A549 (cell line): ENCODE measurements at regions not wholly inside any gene's neighbourhood (a gene's known extent, or its start where the extent isn't known, plus 50 kb on each side); places are given as distances from the start of the nearest gene placed in this dataset.

Experiments
- ATAC-seq, 2 experiments: fragments of 200-7000 bp in 1 of 2; fragments of >200 bp in 1 of 2; cut with Nextera tagmentation in 1 of 2; cut with Tn5 transposase in 1 of 2; 3 replicates each; pipeline versions ENCODE4 v1.8.0 to v1.9.1; 2018 to 2020; ENCODE audit warnings: mild to moderate bottlenecking in 1 of 2, moderate library complexity in 1 of 2
- CTCF ChIA-PET: fragments of 300-600 bp; sonication (Branson Sonifier 250); formaldehyde crosslinking; extraction: SDS; loops from one replicate; lab custom pipeline; 2021; ENCODE audit warnings: antibody characterized with exemption, inconsistent platforms; lab: Yijun Ruan, JAX
- POLR2A ChIA-PET: fragments of 350-600 bp; formaldehyde crosslinking; extraction: SDS; loops from one replicate; lab custom pipeline; 2021; ENCODE audit warnings: antibody characterized with exemption, inconsistent platforms; lab: Yijun Ruan, JAX
- DNase-seq, 2 experiments: peaks; one replicate each; pipeline versions ENCODE4 v3.0.0 to v3.0.0-alpha.2; 2011 to 2016; ENCODE audit warnings: low read depth in 1 of 2, low spot score in 1 of 2
- FAIRE-seq: peaks from 2 replicates; lab custom pipeline; 2011; peaks lifted over from hg19 to GRCh38; lab: Jason Lieb, UNC
- H3K27ac ChIP-seq, 2 experiments: fragments of >200 bp; sonication (Bioruptor Twin); formaldehyde crosslinking; 3 replicates each; pipeline ENCODE4 v1.5.1; 2016 to 2017
- H3K4me1 ChIP-seq: fragments of >200 bp; sonication (Bioruptor Twin); formaldehyde crosslinking; 3 replicates; pipeline ENCODE4 v1.6.1; 2016
- H3K4me2 ChIP-seq: fragments of >200 bp; sonication (Bioruptor Twin); formaldehyde crosslinking; 3 replicates; pipeline ENCODE4 v1.6.1; 2016
- H3K4me3 ChIP-seq: fragments of >200 bp; sonication (Bioruptor Twin); formaldehyde crosslinking; 3 replicates; pipeline ENCODE4 v1.5.1; 2016
- H3K9me3 ChIP-seq: fragments of >200 bp; sonication (Bioruptor Twin); formaldehyde crosslinking; 3 replicates; pipeline ENCODE4 v1.6.1; 2016
- BCL3 ChIP-seq: fragments of >200 bp; sonication (Bioruptor Twin); formaldehyde crosslinking; IDR thresholded peaks from 3 replicates; pipeline ENCODE4 v1.6.1; 2016
- BHLHE40 ChIP-seq: IDR thresholded peaks from 2 replicates; pipeline ENCODE4 v1.6.1; 2012; ENCODE audit warnings: low read depth, low read length, inconsistent platforms
- CBX2 ChIP-seq: fragments of 200-600 bp; sonication (generic); IDR thresholded peaks from 2 replicates; pipeline ENCODE4 v1.6.1; 2016; ENCODE audit warnings: low read depth, mild to moderate bottlenecking, borderline replicate concordance
- CEBPB ChIP-seq, 2 experiments: fragments of >200 bp in 1 of 2; sonication (Bioruptor Twin) in 1 of 2; formaldehyde crosslinking in 1 of 2; IDR thresholded peaks; 2 replicates each; pipeline ENCODE4 v1.6.1; 2012 to 2016
- CHD4 ChIP-seq: fragments of 200-600 bp; sonication (generic); IDR thresholded peaks from 2 replicates; pipeline ENCODE4 v1.6.1; 2016; ENCODE audit warnings: antibody characterized with exemption, mild to moderate bottlenecking, borderline replicate concordance
- FOSB ChIP-seq: fragments of 250-450 bp; sonication (Bioruptor Pico); IDR thresholded peaks from 2 replicates; pipeline ENCODE4 v1.5.0; 2020; ENCODE audit warnings: mild to moderate bottlenecking, moderate library complexity
- HDAC2 ChIP-seq: fragments of 200-600 bp; sonication (generic); IDR thresholded peaks from 2 replicates; pipeline ENCODE4 v1.6.1; 2016
- HEYL ChIP-seq: fragments of 250-450 bp; sonication (Bioruptor Pico); IDR thresholded peaks from 2 replicates; pipeline ENCODE4 v1.8.0; 2021; ENCODE audit warnings: mild to moderate bottlenecking, moderate library complexity
- HMGXB4 ChIP-seq: fragments of 250-450 bp; sonication (Bioruptor Pico); IDR thresholded peaks from 2 replicates; pipeline ENCODE4 v1.5.0; 2021; ENCODE audit warnings: mild to moderate bottlenecking, moderate library complexity, borderline replicate concordance
- HOXB5 ChIP-seq: fragments of 250-450 bp; sonication (Bioruptor Pico); IDR thresholded peaks from 2 replicates; pipeline ENCODE4 v1.5.0; 2020; ENCODE audit warnings: mild to moderate bottlenecking, moderate library complexity
- JUN ChIP-seq, 2 experiments: fragments of >200 bp; sonication (Bioruptor Twin); formaldehyde crosslinking; IDR thresholded peaks; 2 replicates in 1 of 2; 3 replicates in 1 of 2; pipeline ENCODE4 v1.6.1; 2016 to 2017
- KDM5A ChIP-seq: fragments of 200-600 bp; sonication (generic); IDR thresholded peaks from 2 replicates; pipeline ENCODE4 v1.6.1; 2016; ENCODE audit warnings: antibody characterized with exemption, mild to moderate bottlenecking
- MYC ChIP-seq: IDR thresholded peaks from 2 replicates; pipeline ENCODE4 v1.6.1; 2012; ENCODE audit warnings: mild to moderate bottlenecking, inconsistent platforms, low read length, improper control_type of control experiment, borderline replicate concordance
- PBX3 ChIP-seq: IDR thresholded peaks from 2 replicates; pipeline ENCODE4 v1.6.1; 2012
- POLR2AphosphoS2 ChIP-seq: conservative IDR thresholded peaks from 2 replicates; pipeline ENCODE4 v1.6.1; 2012; ENCODE audit warnings: low read length, improper control_type of control experiment, inconsistent platforms
- REST ChIP-seq: fragments of 200-600 bp; sonication (generic); IDR thresholded peaks from 2 replicates; pipeline ENCODE4 v1.6.1; 2016; ENCODE audit warnings: antibody characterized with exemption, mild to moderate bottlenecking, moderate library complexity
- SMC3 ChIP-seq: fragments of >200 bp; sonication (Bioruptor Twin); formaldehyde crosslinking; IDR thresholded peaks from 3 replicates; pipeline ENCODE4 v1.6.1; 2018; ENCODE audit warnings: inconsistent platforms
- WGBS: methylation state at CpG from one replicate; pipeline ENCODE4 v1.1.6; 2017; ENCODE audit errors: missing lambda C conversion rate; 5-methylcytosine and 5-hydroxymethylcytosine counted together

GRCh38 chr12:58421990-58422389, 480.6 kb downstream of the ATP23 start:
- H3K4me1 ChIP-seq: peaks cover 36% of the 10 kb centered on the region
- DNase-seq: no peak
- ChIA-PET CTCF (interaction anchor here (2.4 kb wide), 1 partner anchor 118 kb away, joined by 8 read pairs; no protein-coding TSS in a partner anchor), POLR2A (no interaction called here)
- no peak overlapping the region for H3K4me2 ChIP-seq
- peaks cover 20% of the 10 kb centered on the region for H3K9me3 ChIP-seq
- 86% methylated on average over 3 of the region's 3 CpGs for WGBS
- ATAC-seq: no peak
- no peak overlapping the region for H3K4me3 ChIP-seq
- FAIRE-seq: no peak
- H3K27ac ChIP-seq: peak overlapping the region in 1 of 2 experiments; percentile 17; a peak in 1 of 6 replicates
- TF ChIP-seq KDM5A: peak; percentile 61; the same call in 1 of the 2 replicates
- no peak for TF ChIP-seq BCL3
- no peak for TF ChIP-seq REST
- TF ChIP-seq, all 56 proteins: peak for 1

GRCh38 chr12:58424735-58425392, 483.5 kb downstream of the ATP23 start:
- DNase-seq (no peak), ATAC-seq (peak; percentile 40 to 44; a peak in 4 of 6 replicates), FAIRE-seq (no peak)
- TF ChIP-seq CEBPB (IDR thresholded peaks at IDR 0.05): 0 out of 4 replicates have a peak, but pooled peaks of 1 of the 2 experiments have one; percentile 51
- TF ChIP-seq MYC: 0 out of 2 replicates have a peak, but pooled peaks have one; percentile 19
- no peak for TF ChIP-seq POLR2AphosphoS2
- Histone ChIP-seq H3K4me1 (peaks cover 33% of the 10 kb centered on the region), H3K9me3 (peaks cover 28% of the 10 kb centered on the region), H3K27ac (peak overlapping the region; percentile 90 to 95), H3K4me3 (peak overlapping the region; percentile 20; the same call in 2 of the 3 replicates), H3K4me2 (peak overlapping the region; percentile 82)
- POLR2A ChIA-PET: interaction anchor here (0.8 to 1.6 kb wide), 6 partner anchors 8 to 560 kb away, joined by 3 to 5 read pairs (median 4); no protein-coding TSS in a partner anchor
- CTCF ChIA-PET: interaction anchor here (1.0 to 1.9 kb wide), 3 partner anchors 30 to 115 kb away, joined by 3 to 4 read pairs (median 3); no protein-coding TSS in a partner anchor
- 28% methylated on average over 1 of the region's 1 CpG for WGBS

- Histone ChIP-seq H3K4me2 (peak overlapping the region; percentile 82), H3K4me1 (peaks cover 29% of the 10 kb centered on the region), H3K9me3 (peaks cover 29% of the 10 kb centered on the region), H3K4me3 (no peak overlapping the region; the same call in 2 of the 3 replicates), H3K27ac (peak overlapping the region; percentile 90 to 95)
- 5% methylated on average over 6 of the region's 6 CpGs for WGBS
- ATAC-seq (peak; percentile 97 to 99), DNase-seq (peak; percentile 76 to 95), FAIRE-seq (peak; percentile 99)
- CTCF ChIA-PET: interaction anchor here (0.7 to 1.9 kb wide), 5 partner anchors 11 to 114 kb away, joined by 3 to 4 read pairs (median 3); no protein-coding TSS in a partner anchor
- POLR2A ChIA-PET: interaction anchor here (0.8 to 1.6 kb wide), 9 partner anchors 9 to 561 kb away, joined by 3 to 5 read pairs (median 3); no protein-coding TSS in a partner anchor
- TF ChIP-seq MYC: peak; percentile 44; the same call in 1 of the 2 replicates
- no peak for TF ChIP-seq HEYL
- peak; percentile 86; the same call in 1 of the 3 replicates for TF ChIP-seq BCL3
- peak; percentile 51; the same call in 2 of the 3 replicates for TF ChIP-seq SMC3
- TF ChIP-seq CHD4: no peak
- TF ChIP-seq BHLHE40: no peak
- peak in 1 of 2 experiments; percentile 86; a peak in 2 of 4 replicates for TF ChIP-seq CEBPB (IDR thresholded peaks at IDR 0.05)
- no peak for TF ChIP-seq HDAC2
- TF ChIP-seq PBX3: peak; percentile 86
- no peak for TF ChIP-seq HMGXB4 (CRISPR knock-in tag)
- peak; percentile 90 to 97 for TF ChIP-seq JUN (IDR thresholded peaks at IDR 0.05)
- peak; percentile 23; the same call in 1 of the 2 replicates for TF ChIP-seq HOXB5 (CRISPR knock-in tag)
- TF ChIP-seq FOSB (CRISPR knock-in tag): no peak
- TF ChIP-seq CBX2: no peak
Measured at GRCh38 chr12:58425481-58426392, 484.4 kb downstream of the ATP23 start.
